Stimulated activated CD4-positive, alpha-beta T cell treated with anti-CD3 and anti-CD28 coated beads, Interleukin-2, amount 100 ng/mL, for 4 hours (primary cell): ENCODE measurements at regions not wholly inside any gene's neighbourhood (a gene's known extent, or its start where the extent isn't known, plus 50 kb on each side); places are given as distances from the start of the nearest gene placed in this dataset.

Experiments used
- DNase-seq: peaks from one replicate; pipeline ENCODE4 v3.0.0-alpha.2; 2020; ENCODE audit warnings: low read depth

GRCh38 chr1:88219521-88219920 lies 464.6 kb upstream of the PKN2 start:
- no peak for DNase-seq

- no peak for DNase-seq
Observed at GRCh38 chr1:88221411-88221810, 462.7 kb upstream of the PKN2 start.

GRCh38 chr1:88224906-88225305 lies 459.2 kb upstream of the PKN2 start:
- DNase-seq = no peak

GRCh38 chr1:88228114-88228513 lies 456.0 kb upstream of the PKN2 start:
- no peak for DNase-seq

GRCh38 chr1:88230126-88230525 lies 453.9 kb upstream of the PKN2 start:
- no peak for DNase-seq

DNA sequence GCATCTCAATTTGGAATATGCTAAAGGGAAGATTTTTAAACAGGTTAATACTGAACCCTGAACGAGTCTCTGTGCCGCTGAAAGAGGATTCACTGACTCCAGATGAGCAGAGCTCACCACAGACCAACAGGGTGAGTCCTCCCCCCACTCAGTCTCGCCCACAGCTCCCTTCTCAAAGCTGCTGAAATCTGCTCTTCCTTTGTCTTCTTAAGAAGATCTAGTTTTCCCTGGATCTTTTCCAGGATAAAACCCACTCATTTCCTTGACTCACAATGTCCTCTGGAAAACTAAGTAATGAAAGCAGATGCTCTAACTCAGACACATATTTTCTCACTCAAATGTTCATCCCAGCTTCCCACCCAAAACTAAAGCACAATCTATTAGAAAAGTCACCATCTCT lies 447.0 kb upstream of the PKN2 start:
- DNase-seq = no peak

GRCh38 chr1:88239205-88239604 lies 444.9 kb upstream of the PKN2 start:
- DNase-seq = no peak

DNA sequence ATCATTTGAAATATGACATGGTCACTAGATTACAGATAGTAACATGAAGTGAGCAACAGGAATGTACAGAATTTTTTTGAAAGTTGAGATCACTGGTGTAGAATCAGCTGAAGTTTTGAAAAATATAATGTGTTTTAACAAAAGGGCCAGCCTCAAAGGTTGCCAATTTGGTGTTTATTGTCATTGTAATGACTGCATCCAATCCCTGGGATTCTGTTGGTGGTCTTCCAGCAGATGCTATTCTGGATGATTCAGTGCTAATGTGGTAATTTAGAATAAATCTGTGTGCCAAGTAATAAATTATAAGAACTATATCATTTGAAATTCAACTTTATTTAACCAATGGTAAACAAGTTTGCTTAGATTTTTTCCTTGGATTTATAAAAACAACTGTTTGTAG lies 436.4 kb upstream of the PKN2 start:
- DNase-seq = no peak

GRCh38 chr1:88250915-88251314 lies 433.2 kb upstream of the PKN2 start:
- no peak for DNase-seq

- DNase-seq = no peak
Observed at GRCh38 chr1:88252745-88253144, 431.3 kb upstream of the PKN2 start.

- no peak for DNase-seq
Observed at GRCh38 chr1:88265606-88266005, 418.5 kb upstream of the PKN2 start.

- DNase-seq = no peak
Observed at GRCh38 chr1:88266051-88266450, 418.0 kb upstream of the PKN2 start.

DNA sequence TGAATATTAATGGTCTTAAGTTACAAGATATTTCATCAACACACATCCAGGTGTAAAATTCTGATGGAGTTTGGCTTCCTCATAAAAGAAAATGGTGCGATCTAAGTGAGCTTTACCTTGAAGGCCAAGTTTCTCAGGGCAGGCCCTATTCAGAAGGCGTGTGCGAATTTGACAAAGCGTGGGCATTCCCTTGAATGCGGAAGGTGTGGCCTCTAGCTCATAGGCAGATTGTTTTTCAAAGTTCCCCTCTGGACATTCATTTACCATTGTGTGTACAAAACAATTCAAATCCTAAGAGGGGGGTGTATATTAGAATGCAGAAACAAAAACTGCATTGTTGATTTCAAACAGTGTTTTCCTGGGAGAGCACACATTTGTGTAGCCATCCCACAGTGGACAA lies 411.9 kb upstream of the PKN2 start:
- no peak for DNase-seq

- DNase-seq = no peak
Observed at GRCh38 chr1:88274431-88274830, 409.6 kb upstream of the PKN2 start.

DNA sequence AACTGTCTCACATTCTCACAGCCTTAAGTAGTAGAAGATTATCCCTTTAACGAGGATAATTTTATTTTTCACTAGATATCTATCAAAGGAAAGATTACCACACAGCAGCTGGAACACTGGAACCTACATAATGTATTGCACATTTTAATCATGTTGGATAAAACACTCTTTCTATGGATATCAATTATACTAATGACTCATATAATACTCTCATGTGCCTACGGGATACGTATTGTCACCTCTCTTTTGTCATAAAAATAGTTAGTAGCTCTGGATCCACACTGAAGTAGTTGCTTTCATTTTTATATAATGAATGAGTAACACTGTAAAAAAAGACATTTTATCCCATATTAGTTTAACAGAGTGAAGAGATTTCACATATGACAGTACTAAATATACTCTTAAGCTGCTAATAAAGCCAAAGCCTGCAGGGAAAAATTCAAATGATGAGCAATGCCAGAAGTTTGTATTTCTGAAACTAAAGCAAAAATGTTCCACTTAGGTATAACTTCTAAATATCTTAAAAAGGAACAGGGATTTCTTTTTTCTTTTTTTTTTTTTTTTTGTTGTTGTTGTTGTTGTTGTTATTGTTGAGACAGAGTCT lies 408.7 kb upstream of the PKN2 start:
- no peak for DNase-seq

GRCh38 chr1:88276163-88276562 lies 407.9 kb upstream of the PKN2 start:
- no peak for DNase-seq

GRCh38 chr1:88284066-88284465 lies 400.0 kb upstream of the PKN2 start:
- DNase-seq = no peak

- DNase-seq = no peak
Observed at GRCh38 chr1:88284666-88285366, 399.3 kb upstream of the PKN2 start.

DNA sequence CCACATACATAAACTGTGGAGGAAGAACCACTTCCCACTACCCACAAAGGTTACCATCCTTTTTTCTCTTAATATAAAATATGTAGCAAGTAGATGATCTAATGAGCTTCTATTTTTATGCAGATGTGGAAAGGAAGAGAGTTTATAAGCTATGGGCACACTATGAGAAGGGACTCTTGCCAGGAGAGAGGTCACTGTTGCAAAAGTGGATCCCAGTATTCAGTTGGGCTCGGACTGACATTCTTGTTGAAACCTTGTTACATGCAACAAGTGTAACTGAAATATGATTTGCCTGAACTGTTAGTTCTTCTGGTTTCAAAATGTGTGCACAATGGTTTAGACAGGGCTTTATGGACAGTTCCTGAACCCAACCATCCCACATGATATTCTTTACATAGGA lies 397.4 kb upstream of the PKN2 start:
- DNase-seq = no peak

DNA sequence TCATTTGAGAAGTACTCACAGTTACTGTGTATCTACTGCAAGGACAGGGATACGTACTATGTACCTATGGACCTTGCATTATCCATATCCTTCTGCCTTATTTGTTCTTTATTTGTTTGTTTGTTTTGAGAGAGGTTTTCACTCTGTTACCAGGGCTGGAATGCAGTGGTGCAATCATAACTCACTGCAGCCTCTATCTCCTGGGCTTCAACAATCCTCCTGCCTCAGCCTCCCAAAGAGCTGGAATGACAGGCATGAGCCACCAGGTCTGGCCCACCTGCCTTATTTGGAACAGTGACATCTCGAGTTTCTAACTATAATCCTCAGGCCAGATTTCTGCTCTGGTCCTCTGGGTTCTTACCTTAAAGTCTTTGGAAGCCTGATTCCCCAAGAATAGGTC lies 395.5 kb upstream of the PKN2 start:
- no peak for DNase-seq

DNA sequence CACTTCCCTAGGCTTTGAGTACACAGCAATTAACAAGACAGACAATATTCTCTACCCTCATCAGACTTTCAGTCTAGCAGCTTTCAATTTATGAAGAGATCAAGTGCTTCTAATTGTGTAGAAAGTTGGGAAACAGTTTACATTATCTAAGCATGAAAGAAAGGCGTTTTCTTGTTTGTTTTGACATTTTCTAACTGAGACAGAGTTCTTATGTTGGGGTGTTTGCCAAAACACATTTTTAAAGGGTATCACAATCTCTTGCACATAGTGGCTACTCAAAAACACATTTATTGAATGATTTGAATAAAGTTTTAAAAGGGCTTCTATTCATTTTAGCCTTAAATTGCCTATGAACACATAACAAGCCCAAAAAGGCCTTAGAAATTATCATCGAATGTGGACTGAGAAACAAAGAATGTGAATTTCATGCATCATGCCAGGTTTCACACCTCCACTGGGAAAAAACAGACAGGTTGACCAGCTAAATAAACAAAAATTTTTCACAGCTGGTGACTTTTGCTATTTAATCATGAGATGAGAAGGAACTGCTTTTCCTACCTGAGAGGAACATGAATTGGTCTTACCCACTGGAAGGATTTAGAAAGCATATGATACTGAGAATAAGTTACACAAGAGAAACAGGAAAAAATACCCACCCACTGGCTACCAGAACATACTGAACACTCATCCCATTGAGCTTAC lies 394.5 kb upstream of the PKN2 start:
- DNase-seq = no peak

GRCh38 chr1:88291611-88292354 lies 392.3 kb upstream of the PKN2 start:
- DNase-seq = no peak

- no peak for DNase-seq
Observed at GRCh38 chr1:88293691-88294190, 390.3 kb upstream of the PKN2 start.
